Uterus (tissue), 3 donors: ENCODE measurements at regions not wholly inside any gene's neighbourhood (a gene's known extent, or its start where the extent isn't known, plus 50 kb on each side); places are given as distances from the start of the nearest gene placed in this dataset.

Source experiments
- DNase-seq, 2 donors: peaks; one replicate each; pipeline ENCODE4 v3.0.0-alpha.2; 2019 to 2020
- H3K27ac ChIP-seq, 2 donors: fragments of 200-600 bp; sonication (generic); 1 replicate in 1 of 2; 2 replicates in 1 of 2; pipeline ENCODE4 v1.5.1; 2016 to 2018
- H3K27me3 ChIP-seq, 2 donors: fragments of 200-600 bp; sonication (generic); one replicate each; pipeline ENCODE4 v1.5.1; 2018 to 2019; ENCODE audit warnings: control low read depth in 1 of 2
- H3K36me3 ChIP-seq, 2 donors: fragments of 200-600 bp; sonication (generic); one replicate each; pipeline ENCODE4 v1.5.1; 2019; ENCODE audit warnings: control low read depth in 1 of 2
- H3K4me1 ChIP-seq, 2 donors: fragments of 200-600 bp; sonication (generic); one replicate each; pipeline ENCODE4 v1.5.1; 2018 to 2019; ENCODE audit warnings: control low read depth in 1 of 2
- H3K4me3 ChIP-seq, 2 donors: fragments of 200-600 bp; sonication (generic); 1 replicate in 1 of 2; 2 replicates in 1 of 2; pipeline ENCODE4 v1.5.1; 2018 to 2019; ENCODE audit warnings: mild to moderate bottlenecking in 1 of 2
- H3K9me3 ChIP-seq, 2 donors: fragments of 200-600 bp; sonication (generic); one replicate each; pipeline ENCODE4 v1.5.1; 2019; ENCODE audit warnings: control low read depth in 1 of 2
- CTCF ChIP-seq, 4 experiments: fragments of 200-600 bp in 2 of 4; fragments of 450-650 bp in 2 of 4; sonication (generic) in 2 of 4; IDR thresholded peaks; one replicate each; pipeline ENCODE4 v1.5.1; 2016 to 2019; ENCODE audit warnings: antibody characterized with exemption in 4 of 4, mild to moderate bottlenecking in 2 of 4, moderate library complexity in 1 of 4
- POLR2A ChIP-seq, 2 donors: fragments of 450-650 bp; IDR thresholded peaks; one replicate each; pipeline ENCODE4 v1.6.1; 2016; ENCODE audit warnings: antibody characterized with exemption in 2 of 2, mild to moderate bottlenecking in 1 of 2, moderate library complexity in 1 of 2
- intact Hi-C: fragments of 100-400 bp; cut with DNase I; formaldehyde crosslinking; loops from one replicate; pipeline ENCODE4 v1.15.1; 2023; ENCODE audit warnings: low total_unique reads
- donor health status: DM: yes; HTN: yes; CAD: no.

DNA sequence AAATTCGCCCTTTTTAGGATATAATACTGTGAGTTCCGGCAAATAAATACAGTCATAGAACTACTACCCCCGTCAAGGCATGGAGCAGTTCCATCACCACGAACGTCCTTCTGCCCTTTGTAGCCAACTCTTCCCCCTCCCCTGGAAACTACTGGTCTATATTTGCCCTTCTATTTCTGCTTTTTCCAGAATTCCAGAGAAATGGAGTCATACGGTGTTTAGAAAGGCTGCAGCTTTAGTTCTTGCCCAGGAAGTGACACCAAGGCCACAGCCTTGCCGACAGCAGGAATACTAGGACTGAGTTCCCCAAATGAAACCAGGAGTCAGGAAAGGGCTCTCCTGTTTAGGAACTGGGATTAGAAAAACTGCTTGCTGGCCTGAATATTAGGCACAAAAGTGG is 291.2 kb downstream of the FAM43A start:
- no peak for DNase-seq
- Histone ChIP-seq H3K27me3 (no peaks in the 10 kb centered on the region), H3K27ac (no peak overlapping the region), H3K36me3 (no peaks in the 10 kb centered on the region), H3K9me3 (no peaks in the 10 kb centered on the region), H3K4me3 (no peak overlapping the region), H3K4me1 (no peaks in the 10 kb centered on the region)
- intact Hi-C loops: no loop called here
- TF ChIP-seq CTCF (IDR thresholded peaks at IDR 0.05) (no peak), POLR2A (IDR thresholded peaks at IDR 0.05) (no peak)

- Histone ChIP-seq H3K4me1 (no peaks in the 10 kb centered on the region), H3K27ac (no peak overlapping the region), H3K36me3 (no peaks in the 10 kb centered on the region), H3K4me3 (no peak overlapping the region), H3K9me3 (no peaks in the 10 kb centered on the region), H3K27me3 (no peaks in the 10 kb centered on the region)
- no peak for DNase-seq
- no peak for TF ChIP-seq POLR2A (IDR thresholded peaks at IDR 0.05)
- TF ChIP-seq CTCF (IDR thresholded peaks at IDR 0.05): no peak
- intact Hi-C loops: no loop called here
Observed at GRCh38 chr3:194977356-194977755, 291.7 kb downstream of the FAM43A start.

DNA sequence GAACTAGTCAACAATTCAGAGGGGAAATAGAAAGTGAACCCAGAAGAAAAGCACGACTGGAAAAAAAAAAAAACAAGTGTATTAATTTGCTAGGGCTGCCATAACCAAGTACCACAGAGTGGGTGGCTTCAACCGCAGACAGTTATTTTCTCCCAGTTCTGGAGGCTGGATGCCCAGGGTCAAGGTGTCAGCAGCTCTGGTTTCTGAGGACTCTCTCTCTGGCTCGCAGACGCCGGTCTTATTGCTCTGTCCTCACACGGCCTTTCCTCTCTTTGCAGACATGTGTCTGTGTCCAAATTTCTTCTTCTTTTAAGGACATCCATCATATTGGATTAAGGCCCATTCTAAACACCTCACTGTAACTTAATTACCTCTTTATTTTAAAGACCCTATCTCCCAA is 291.8 kb downstream of the XXYLT1 start:
- no peaks in the 10 kb centered on the region for H3K4me1 ChIP-seq
- TF ChIP-seq CTCF (IDR thresholded peaks at IDR 0.05): no peak
- no peak for TF ChIP-seq POLR2A (IDR thresholded peaks at IDR 0.05)
- DNase-seq: no peak
- intact Hi-C loops: no loop called here
- no peaks in the 10 kb centered on the region for H3K9me3 ChIP-seq
- no peak overlapping the region for H3K4me3 ChIP-seq
- no peak overlapping the region for H3K27ac ChIP-seq
- H3K27me3 ChIP-seq: no peaks in the 10 kb centered on the region
- H3K36me3 ChIP-seq: no peaks in the 10 kb centered on the region

GRCh38 chr3:194982472-194982871 is 288.5 kb downstream of the XXYLT1 start:
- intact Hi-C loops: no loop called here
- Histone ChIP-seq H3K27ac (no peak overlapping the region), H3K27me3 (no peaks in the 10 kb centered on the region), H3K9me3 (no peaks in the 10 kb centered on the region), H3K4me1 (no peaks in the 10 kb centered on the region), H3K36me3 (no peaks in the 10 kb centered on the region), H3K4me3 (no peak overlapping the region)
- no peak for TF ChIP-seq POLR2A (IDR thresholded peaks at IDR 0.05)
- TF ChIP-seq CTCF (IDR thresholded peaks at IDR 0.05): no peak
- DNase-seq: no peak

GRCh38 chr3:194983121-194983520 is 287.8 kb downstream of the XXYLT1 start:
- no peaks in the 10 kb centered on the region for H3K9me3 ChIP-seq
- H3K27ac ChIP-seq: no peak overlapping the region
- intact Hi-C loops: no loop called here
- H3K27me3 ChIP-seq: no peaks in the 10 kb centered on the region
- no peaks in the 10 kb centered on the region for H3K4me1 ChIP-seq
- no peak for DNase-seq
- H3K4me3 ChIP-seq: no peak overlapping the region
- no peaks in the 10 kb centered on the region for H3K36me3 ChIP-seq
- TF ChIP-seq CTCF (IDR thresholded peaks at IDR 0.05): no peak
- no peak for TF ChIP-seq POLR2A (IDR thresholded peaks at IDR 0.05)
